Stimulated activated CD8-positive, alpha-beta memory T cell treated with anti-CD3 and anti-CD28 coated beads, Interleukin-2, amount 100 ng/mL, for 1 hour (primary cell): ENCODE measurements at regions not wholly inside any gene's neighbourhood (a gene's known extent, or its start where the extent isn't known, plus 50 kb on each side); places are given as distances from the start of the nearest gene placed in this dataset.

Experiments
- DNase-seq, 2 donors: peaks; one replicate each; pipeline ENCODE4 v3.0.0-alpha.2; 2020; ENCODE audit warnings: low read depth in 2 of 2

- DNase-seq, result no peak
Observed at GRCh38 chr11:19595840-19596751, 116.5 kb upstream of the NAV2 start.

- no peak for DNase-seq
Observed at GRCh38 chr11:19595499-19595839, 117.2 kb upstream of the NAV2 start.

GRCh38 chr11:19594326-19594725 lies 118.3 kb upstream of the NAV2 start:
- no peak for DNase-seq

GRCh38 chr11:19592842-19593241 lies 119.8 kb upstream of the NAV2 start:
- no peak for DNase-seq

GRCh38 chr11:19589567-19590260 lies 122.9 kb upstream of the NAV2 start:
- DNase-seq, result no peak

GRCh38 chr11:19587979-19588378 lies 124.7 kb upstream of the NAV2 start:
- DNase-seq, result no peak

GRCh38 chr11:19580646-19581045 lies 132.0 kb upstream of the NAV2 start:
- no peak for DNase-seq

- DNase-seq, result no peak
Observed at GRCh38 chr11:19579957-19580356, 132.7 kb upstream of the NAV2 start.

GRCh38 chr11:19578871-19579270 lies 133.8 kb upstream of the NAV2 start:
- no peak for DNase-seq

- no peak for DNase-seq
Observed at GRCh38 chr11:19577976-19578619, 134.5 kb upstream of the NAV2 start.

- no peak for DNase-seq
Observed at GRCh38 chr11:19577391-19577975, 135.2 kb upstream of the NAV2 start.

- no peak for DNase-seq
Observed at GRCh38 chr11:19576903-19577302, 135.7 kb upstream of the NAV2 start.

GRCh38 chr11:19576054-19576453 lies 136.6 kb upstream of the NAV2 start:
- no peak for DNase-seq

- DNase-seq, result no peak
Observed at GRCh38 chr11:19574916-19575315, 137.7 kb upstream of the NAV2 start.

GRCh38 chr11:19573666-19574065 lies 139.0 kb upstream of the NAV2 start:
- no peak for DNase-seq

GRCh38 chr11:19571906-19572305 lies 140.7 kb upstream of the NAV2 start:
- DNase-seq, result no peak

GRCh38 chr11:19570889-19571288 lies 141.7 kb upstream of the NAV2 start:
- DNase-seq, result no peak

- DNase-seq, result no peak
Observed at GRCh38 chr11:19567996-19568395, 144.6 kb upstream of the NAV2 start.

- no peak for DNase-seq
Observed at GRCh38 chr11:19566583-19567379, 145.9 kb upstream of the NAV2 start.

GRCh38 chr11:19565639-19566038 lies 147.0 kb upstream of the NAV2 start:
- DNase-seq, result no peak

- no peak for DNase-seq
Observed at GRCh38 chr11:19562156-19562555, 150.5 kb upstream of the NAV2 start.

- DNase-seq, result no peak
Observed at GRCh38 chr11:19561011-19561410, 151.6 kb upstream of the NAV2 start.
